Central memory CD8-positive, alpha-beta T cell (primary cell): ENCODE measurements at regions not wholly inside any gene's neighbourhood (a gene's known extent, or its start where the extent isn't known, plus 50 kb on each side); places are given as distances from the start of the nearest gene placed in this dataset.

Experiments used
- ATAC-seq: fragments of 150-1000 bp; cut with Tn5 transposase; replicated peaks from 2 replicates; pipeline ENCODE4 v1.10.0; 2022; ENCODE audit warnings: mild to moderate bottlenecking, moderate FRiP score, moderate number of reproducible peaks; ENCODE audit not compliant: poor library complexity, severe bottlenecking; ENCODE audit errors: extremely low read depth
- DNase-seq, 2 donors: peaks; one replicate each; pipeline ENCODE4 v3.0.0; 2021; ENCODE audit warnings: low spot score in 2 of 2
- H3K27ac Mint-ChIP-seq: one replicate; pipeline ENCODE4 v1.8.0; 2022; ENCODE audit warnings: low read depth, mild to moderate bottlenecking, moderate library complexity, mixed read lengths
- H3K27me3 Mint-ChIP-seq: one replicate; pipeline ENCODE4 v1.8.0; 2022; ENCODE audit warnings: mixed read lengths
- H3K36me3 Mint-ChIP-seq: one replicate; pipeline ENCODE4 v1.8.0; 2022; ENCODE audit warnings: mild to moderate bottlenecking, moderate library complexity, mixed read lengths; ENCODE audit not compliant: insufficient read depth
- H3K4me1 Mint-ChIP-seq: one replicate; pipeline ENCODE4 v1.8.0; 2022; ENCODE audit warnings: mixed read lengths
- H3K4me3 Mint-ChIP-seq: one replicate; pipeline ENCODE4 v1.8.0; 2022; ENCODE audit warnings: mild to moderate bottlenecking, moderate library complexity, mixed read lengths
- H3K9me3 Mint-ChIP-seq: one replicate; pipeline ENCODE4 v1.8.0; 2022; ENCODE audit warnings: mixed read lengths

- Mint-ChIP-seq H3K36me3 (no peaks in the 10 kb centered on the region), H3K27ac (peak overlapping the region; percentile 69), H3K27me3 (peaks cover 10% of the 10 kb centered on the region), H3K9me3 (no peaks in the 10 kb centered on the region), H3K4me1 (no peaks in the 10 kb centered on the region), H3K4me3 (no peak overlapping the region)
- DNase-seq (no peak), ATAC-seq (no peak)
Observed at GRCh38 chr9:89811356-89811755, 206.5 kb downstream of the GADD45G start.

- Mint-ChIP-seq H3K4me1 (no peaks in the 10 kb centered on the region), H3K27ac (no peak overlapping the region), H3K9me3 (no peaks in the 10 kb centered on the region), H3K27me3 (peaks cover 10% of the 10 kb centered on the region), H3K36me3 (no peaks in the 10 kb centered on the region), H3K4me3 (no peak overlapping the region)
- DNase-seq: no peak
- no peak for ATAC-seq
Observed at GRCh38 chr9:89811886-89812450, 207.2 kb downstream of the GADD45G start.

- no peaks in the 10 kb centered on the region for H3K4me1 Mint-ChIP-seq
- H3K27ac Mint-ChIP-seq: no peak overlapping the region
- no peaks in the 10 kb centered on the region for H3K36me3 Mint-ChIP-seq
- peaks cover 10% of the 10 kb centered on the region for H3K27me3 Mint-ChIP-seq
- DNase-seq (no peak), ATAC-seq (no peak)
- no peaks in the 10 kb centered on the region for H3K9me3 Mint-ChIP-seq
- H3K4me3 Mint-ChIP-seq: no peak overlapping the region
Observed at GRCh38 chr9:89812556-89813181, 207.9 kb downstream of the GADD45G start.

- no peaks in the 10 kb centered on the region for H3K36me3 Mint-ChIP-seq
- H3K27ac Mint-ChIP-seq: no peak overlapping the region
- no peaks in the 10 kb centered on the region for H3K9me3 Mint-ChIP-seq
- no peaks in the 10 kb centered on the region for H3K4me1 Mint-ChIP-seq
- H3K27me3 Mint-ChIP-seq: peaks cover 10% of the 10 kb centered on the region
- ATAC-seq: no peak
- no peak for DNase-seq
- no peak overlapping the region for H3K4me3 Mint-ChIP-seq
Observed at GRCh38 chr9:89813482-89813881, 208.7 kb downstream of the GADD45G start.

GRCh38 chr9:89814340-89815040 is 209.7 kb downstream of the GADD45G start:
- no peak overlapping the region for H3K4me3 Mint-ChIP-seq
- ATAC-seq (no peak), DNase-seq (no peak)
- H3K4me1 Mint-ChIP-seq: no peaks in the 10 kb centered on the region
- no peaks in the 10 kb centered on the region for H3K9me3 Mint-ChIP-seq
- peaks cover 19% of the 10 kb centered on the region for H3K27me3 Mint-ChIP-seq
- H3K36me3 Mint-ChIP-seq: no peaks in the 10 kb centered on the region
- H3K27ac Mint-ChIP-seq: no peak overlapping the region

- H3K27me3 Mint-ChIP-seq: peaks cover 20% of the 10 kb centered on the region
- no peak overlapping the region for H3K4me3 Mint-ChIP-seq
- no peak for DNase-seq
- no peaks in the 10 kb centered on the region for H3K36me3 Mint-ChIP-seq
- H3K4me1 Mint-ChIP-seq: no peaks in the 10 kb centered on the region
- no peaks in the 10 kb centered on the region for H3K9me3 Mint-ChIP-seq
- no peak for ATAC-seq
- H3K27ac Mint-ChIP-seq: no peak overlapping the region
Observed at GRCh38 chr9:89815061-89815902, 210.5 kb downstream of the GADD45G start.

GRCh38 chr9:89815903-89816573 is 211.2 kb downstream of the GADD45G start:
- no peak overlapping the region for H3K4me3 Mint-ChIP-seq

GRCh38 chr9:89817151-89817950 is 212.5 kb downstream of the GADD45G start:
- ATAC-seq: no peak
- H3K36me3 Mint-ChIP-seq: no peaks in the 10 kb centered on the region
- DNase-seq: no peak
- no peaks in the 10 kb centered on the region for H3K9me3 Mint-ChIP-seq
- H3K27me3 Mint-ChIP-seq: peaks cover 11% of the 10 kb centered on the region
- H3K4me3 Mint-ChIP-seq: no peak overlapping the region
- H3K27ac Mint-ChIP-seq: no peak overlapping the region
- H3K4me1 Mint-ChIP-seq: no peaks in the 10 kb centered on the region

More at GRCh38 chr9:89815903-89816573, 211.2 kb downstream of the GADD45G start:
- Mint-ChIP-seq H3K9me3 (no peaks in the 10 kb centered on the region), H3K27me3 (peaks cover 16% of the 10 kb centered on the region), H3K36me3 (no peaks in the 10 kb centered on the region), H3K4me1 (no peaks in the 10 kb centered on the region), H3K27ac (no peak overlapping the region)
- DNase-seq: no peak
- peak; percentile 43 for ATAC-seq

- H3K27ac Mint-ChIP-seq: no peak overlapping the region
- no peaks in the 10 kb centered on the region for H3K9me3 Mint-ChIP-seq
- no peaks in the 10 kb centered on the region for H3K36me3 Mint-ChIP-seq
- no peak for ATAC-seq
- H3K4me3 Mint-ChIP-seq: no peak overlapping the region
- no peak for DNase-seq
- H3K4me1 Mint-ChIP-seq: no peaks in the 10 kb centered on the region
- H3K27me3 Mint-ChIP-seq: peaks cover 11% of the 10 kb centered on the region
Observed at GRCh38 chr9:89820337-89820736, 215.5 kb downstream of the GADD45G start.

GRCh38 chr9:89821081-89821480 is 216.3 kb downstream of the GADD45G start:
- Mint-ChIP-seq H3K36me3 (no peaks in the 10 kb centered on the region), H3K27me3 (peaks cover 11% of the 10 kb centered on the region), H3K27ac (no peak overlapping the region), H3K4me3 (no peak overlapping the region), H3K9me3 (no peaks in the 10 kb centered on the region), H3K4me1 (no peaks in the 10 kb centered on the region)
- DNase-seq (no peak), ATAC-seq (no peak)

GRCh38 chr9:89822996-89823395 is 218.2 kb downstream of the GADD45G start:
- Mint-ChIP-seq H3K27me3 (peaks cover 18% of the 10 kb centered on the region), H3K4me1 (peaks cover 6% of the 10 kb centered on the region), H3K9me3 (no peaks in the 10 kb centered on the region), H3K27ac (no peak overlapping the region), H3K36me3 (no peaks in the 10 kb centered on the region), H3K4me3 (no peak overlapping the region)
- no peak for ATAC-seq
- no peak for DNase-seq
